Bronchial epithelial cell (primary cell): ENCODE measurements at regions not wholly inside any gene's neighbourhood (a gene's known extent, or its start where the extent isn't known, plus 50 kb on each side); places are given as distances from the start of the nearest gene placed in this dataset.
"Not testable (repeated sequence)": the region's sequence is repeated elsewhere in the genome, so short reads cannot be mapped to it uniquely, and the experiment has no call there.

Experiments used
- DNase-seq: peaks from one replicate; pipeline ENCODE4 v3.0.0-alpha.2; 2010; ENCODE audit warnings: low read depth
- FAIRE-seq: peaks from 2 replicates; lab custom pipeline; 2011; peaks lifted over from hg19 to GRCh38; lab: Jason Lieb, UNC
- H3K27me3 ChIP-seq: 2 replicates; pipeline ENCODE4 v1.5.1; 2011; ENCODE audit warnings: low read length; ENCODE audit not compliant: control insufficient read depth, insufficient read depth
- H3K36me3 ChIP-seq: 2 replicates; pipeline ENCODE4 v1.5.1; 2011; ENCODE audit warnings: low read length; ENCODE audit not compliant: control insufficient read depth, insufficient read depth
- H3K4me3 ChIP-seq: 2 replicates; pipeline ENCODE4 v1.5.1; 2011; ENCODE audit warnings: mild to moderate bottlenecking, low read depth, low read length, control low read depth
- TF ChIP-seq, protein P1 (sequence below): IDR thresholded peaks from 2 replicates; pipeline ENCODE4 v1.5.1; 2011; ENCODE audit warnings: mild to moderate bottlenecking, moderate library complexity, low read length, control low read depth, inconsistent platforms; ENCODE audit not compliant: insufficient read depth, severe bottlenecking

DNA sequence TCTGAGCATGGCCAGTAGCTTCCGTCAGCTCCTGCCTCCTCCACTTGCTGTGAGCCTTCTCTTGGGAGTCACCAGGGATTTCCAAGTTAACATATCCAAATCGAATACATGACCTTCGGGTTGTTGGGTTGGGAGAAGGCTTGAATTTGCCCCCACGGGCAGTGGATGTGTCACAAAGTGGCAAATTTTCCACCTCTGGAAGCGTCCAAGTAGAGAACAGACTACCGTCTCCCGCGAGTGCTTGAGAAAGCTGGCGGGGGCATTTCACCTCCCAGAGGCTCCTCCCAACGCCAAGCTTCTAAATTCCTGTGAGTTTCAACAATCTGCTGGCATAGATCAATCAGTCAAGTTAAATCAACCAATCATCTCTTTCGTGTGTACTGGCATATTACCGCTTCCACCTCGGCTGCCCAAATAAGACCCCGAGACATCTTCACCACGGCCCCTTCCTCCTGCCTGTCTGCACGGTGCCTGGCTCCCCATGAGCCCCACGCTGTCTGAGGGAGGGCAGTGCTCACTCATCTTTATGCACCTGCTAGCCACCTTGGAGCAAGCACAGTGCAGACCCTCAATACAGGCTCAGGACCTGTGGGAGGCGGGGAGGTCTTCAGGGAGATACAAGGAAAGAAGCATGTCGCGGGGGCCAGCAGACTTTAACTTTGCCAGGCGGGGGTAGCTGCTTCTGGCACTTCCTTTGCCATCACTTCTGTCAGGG lies 79.1 kb downstream of the MRPL36 start:
- FAIRE-seq (no peak), DNase-seq (no peak)
- no peak overlapping the region for H3K4me3 ChIP-seq
- H3K36me3 ChIP-seq: no peaks in the 10 kb centered on the region
- H3K27me3 ChIP-seq: no peaks in the 10 kb centered on the region
- TF ChIP-seq, protein P1, sequence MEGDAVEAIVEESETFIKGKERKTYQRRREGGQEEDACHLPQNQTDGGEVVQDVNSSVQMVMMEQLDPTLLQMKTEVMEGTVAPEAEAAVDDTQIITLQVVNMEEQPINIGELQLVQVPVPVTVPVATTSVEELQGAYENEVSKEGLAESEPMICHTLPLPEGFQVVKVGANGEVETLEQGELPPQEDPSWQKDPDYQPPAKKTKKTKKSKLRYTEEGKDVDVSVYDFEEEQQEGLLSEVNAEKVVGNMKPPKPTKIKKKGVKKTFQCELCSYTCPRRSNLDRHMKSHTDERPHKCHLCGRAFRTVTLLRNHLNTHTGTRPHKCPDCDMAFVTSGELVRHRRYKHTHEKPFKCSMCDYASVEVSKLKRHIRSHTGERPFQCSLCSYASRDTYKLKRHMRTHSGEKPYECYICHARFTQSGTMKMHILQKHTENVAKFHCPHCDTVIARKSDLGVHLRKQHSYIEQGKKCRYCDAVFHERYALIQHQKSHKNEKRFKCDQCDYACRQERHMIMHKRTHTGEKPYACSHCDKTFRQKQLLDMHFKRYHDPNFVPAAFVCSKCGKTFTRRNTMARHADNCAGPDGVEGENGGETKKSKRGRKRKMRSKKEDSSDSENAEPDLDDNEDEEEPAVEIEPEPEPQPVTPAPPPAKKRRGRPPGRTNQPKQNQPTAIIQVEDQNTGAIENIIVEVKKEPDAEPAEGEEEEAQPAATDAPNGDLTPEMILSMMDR: no peak

DNA sequence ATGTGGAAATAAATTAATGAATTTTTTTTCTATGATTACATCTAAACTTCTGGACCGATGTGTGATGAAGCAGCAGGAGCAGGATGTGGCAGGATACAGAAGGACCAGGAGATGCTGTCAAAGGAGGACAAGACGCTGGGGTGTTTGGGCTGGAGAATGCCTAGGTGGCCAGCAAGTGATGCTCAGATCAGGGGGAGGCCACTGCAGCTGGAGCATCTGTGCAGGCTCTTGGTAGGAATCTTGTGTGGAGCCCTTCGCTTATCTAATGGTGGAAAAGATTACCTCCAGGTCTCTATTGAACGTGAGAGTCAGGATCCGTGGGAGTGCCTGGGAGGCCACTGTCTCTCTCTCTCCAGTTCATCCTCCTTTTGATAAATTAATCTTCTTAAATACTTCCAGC lies 79.8 kb downstream of the MRPL36 start:
- Histone ChIP-seq H3K27me3 (no peaks in the 10 kb centered on the region), H3K4me3 (no peak overlapping the region), H3K36me3 (no peaks in the 10 kb centered on the region)
- TF ChIP-seq, protein P1: no peak
- DNase-seq (no peak), FAIRE-seq (no peak)

DNA sequence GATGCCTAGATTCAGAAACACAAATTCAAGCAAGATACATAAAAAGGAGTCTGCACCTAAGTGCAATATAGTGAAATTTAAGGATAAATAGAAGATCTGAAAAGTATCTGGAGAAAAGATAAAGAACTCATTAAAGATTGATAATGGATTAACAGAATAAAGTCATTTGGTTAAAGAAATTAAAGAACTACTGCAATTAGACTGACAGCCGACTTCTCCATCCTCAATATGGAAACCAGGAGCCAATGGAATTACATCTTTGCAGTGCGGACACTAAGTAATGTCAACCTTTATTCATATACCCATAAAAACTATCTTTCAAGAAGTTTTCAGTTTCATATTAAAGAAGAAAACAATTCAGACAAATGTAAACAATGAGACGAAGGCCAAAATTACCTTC lies 81.0 kb downstream of the MRPL36 start:
- H3K27me3 ChIP-seq: no peaks in the 10 kb centered on the region
- FAIRE-seq: no peak

DNA sequence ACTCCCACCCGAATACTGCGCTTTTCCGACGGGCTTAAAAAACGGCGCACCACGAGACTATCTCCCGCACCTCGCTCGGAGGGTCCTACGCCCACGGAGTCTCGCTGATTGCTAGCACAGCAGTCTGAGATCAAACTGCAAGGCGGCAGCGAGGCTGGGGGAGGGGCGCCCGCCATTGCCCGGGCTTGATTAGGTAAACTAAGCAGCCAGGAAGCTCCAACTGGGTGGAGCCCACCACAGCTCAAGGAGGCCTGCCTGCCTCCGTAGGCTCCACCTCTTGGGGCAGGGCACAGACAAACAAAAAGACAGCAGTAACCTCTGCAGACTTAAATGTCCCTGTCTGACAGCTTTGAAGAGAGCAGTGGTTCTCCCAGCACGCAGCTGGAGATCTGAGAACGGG lies 89.5 kb downstream of the MRPL36 start:
- FAIRE-seq, H3K27me3 ChIP-seq, H3K36me3 ChIP-seq: not testable (repeated sequence)
- DNase-seq: peak; percentile 8
- peak overlapping the region; percentile 12 for H3K4me3 ChIP-seq

More for the DNA sequence above, 81.0 kb downstream of the MRPL36 start:
- no peak for DNase-seq
- TF ChIP-seq, protein P1: no peak
- no peaks in the 10 kb centered on the region for H3K36me3 ChIP-seq
- no peak overlapping the region for H3K4me3 ChIP-seq

DNA sequence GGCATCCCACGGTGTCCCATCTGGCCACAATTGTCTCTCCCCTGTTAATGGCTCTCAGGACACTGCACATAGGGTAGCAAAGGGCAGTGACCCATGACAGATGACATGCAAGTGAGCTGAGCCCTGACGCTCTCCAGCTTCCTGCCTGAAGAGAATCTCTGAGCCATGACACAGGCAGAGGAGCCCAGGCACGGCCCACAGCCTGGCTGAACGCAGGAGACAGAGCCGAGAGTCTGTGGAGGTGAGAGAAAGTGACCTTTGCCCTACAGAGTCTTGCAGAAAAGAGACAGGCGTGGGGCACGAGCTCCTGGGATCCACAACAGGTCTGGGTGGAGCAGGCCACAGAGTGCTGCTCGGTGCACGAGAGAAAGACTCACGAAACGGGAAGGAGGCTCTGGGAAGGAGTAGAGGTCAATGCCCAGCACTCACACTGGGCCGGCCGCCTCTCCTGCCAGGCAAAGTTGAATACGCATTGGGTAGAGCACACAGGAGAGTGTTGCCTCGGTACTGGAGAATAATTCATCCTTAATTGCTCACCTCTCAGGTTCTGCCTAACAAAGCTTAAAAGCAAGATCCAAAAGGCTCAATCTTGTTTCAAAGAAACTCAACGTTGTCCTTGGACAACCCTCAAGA lies 90.3 kb downstream of the MRPL36 start:
- Histone ChIP-seq H3K27me3 (no peaks in the 10 kb centered on the region), H3K4me3 (no peak overlapping the region), H3K36me3 (no peaks in the 10 kb centered on the region)
- FAIRE-seq (peak; percentile 50), DNase-seq (no peak)
- TF ChIP-seq, protein P1: no peak

DNA sequence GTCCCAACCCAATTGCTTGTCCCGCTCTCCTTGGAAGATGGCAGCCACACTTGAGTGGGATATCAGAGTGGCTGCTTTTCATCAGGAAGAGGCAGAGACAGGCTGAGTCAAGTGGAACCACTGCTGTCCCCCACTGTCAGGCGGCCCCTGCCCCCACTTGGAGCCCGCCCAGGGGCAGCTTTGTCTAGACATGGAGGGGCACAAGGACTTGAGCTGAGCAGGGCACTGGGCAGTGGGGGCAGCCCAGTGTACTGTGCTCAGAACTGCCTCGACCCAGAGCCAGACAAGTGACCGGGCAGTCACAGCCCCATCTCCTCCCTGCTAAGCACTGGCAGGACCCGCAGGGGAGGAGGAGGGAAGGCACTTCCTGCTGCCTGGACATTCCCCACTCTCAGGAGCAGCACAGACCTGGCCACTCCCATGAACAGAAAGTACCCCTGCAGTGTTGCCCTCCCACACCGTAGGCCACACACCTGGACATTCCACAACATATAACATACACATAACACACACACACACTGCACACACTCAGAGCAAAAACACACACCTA lies 91.0 kb downstream of the MRPL36 start:
- H3K36me3 ChIP-seq: no peaks in the 10 kb centered on the region
- FAIRE-seq (no peak), DNase-seq (no peak)
- H3K4me3 ChIP-seq: no peak overlapping the region
- H3K27me3 ChIP-seq: no peaks in the 10 kb centered on the region
- TF ChIP-seq, protein P1: no peak
